GM10266 (cell line): ENCODE measurements at regions not wholly inside any gene's neighbourhood (a gene's known extent, or its start where the extent isn't known, plus 50 kb on each side); places are given as distances from the start of the nearest gene placed in this dataset.

Source experiments
- DNase-seq: peaks from one replicate; pipeline ENCODE4 v3.0.0; 2012; ENCODE audit errors: extremely low spot score
- CTCF ChIP-seq: IDR thresholded peaks from 2 replicates; pipeline ENCODE4 v1.5.1; 2012; ENCODE audit warnings: mild to moderate bottlenecking, low read depth; ENCODE audit not compliant: control insufficient read depth, insufficient read depth; ENCODE audit errors: missing control alignments

- TF ChIP-seq CTCF: no peak
- no peak for DNase-seq
Measured at GRCh38 chr5:63648376-63648775, 313.9 kb downstream of the HTR1A start.

GRCh38 chr5:63629951-63630630 is 332.2 kb downstream of the HTR1A start:
- no peak for TF ChIP-seq CTCF
- no peak for DNase-seq

GRCh38 chr5:63613442-63613841 is 348.8 kb downstream of the HTR1A start:
- DNase-seq: no peak
- no peak for TF ChIP-seq CTCF

- TF ChIP-seq CTCF: no peak
- no peak for DNase-seq
Measured at GRCh38 chr5:63603996-63604395, 358.2 kb downstream of the HTR1A start.

GRCh38 chr5:63602971-63603370 is 359.3 kb downstream of the HTR1A start:
- no peak for DNase-seq
- no peak for TF ChIP-seq CTCF

GRCh38 chr5:63596254-63596653 is 366.0 kb downstream of the HTR1A start:
- DNase-seq: no peak
- TF ChIP-seq CTCF: no peak

- DNase-seq: no peak
- TF ChIP-seq CTCF: no peak
Measured at GRCh38 chr5:63573380-63573779, 388.9 kb downstream of the HTR1A start.
